OCI-LY3 (cell line): ENCODE measurements at regions not wholly inside any gene's neighbourhood (a gene's known extent, or its start where the extent isn't known, plus 50 kb on each side); places are given as distances from the start of the nearest gene placed in this dataset.

Experiments used
- H2AFZ ChIP-seq: fragments of 200-600, 300-600 bp; shearing (Covaris generic); 2 replicates; pipeline ENCODE4 v1.6.0; 2014; ENCODE audit warnings: antibody characterized with exemption, low read depth, low read length
- H3K27ac ChIP-seq: fragments of 200-600, 300-600 bp; sonication (generic); 2 replicates; pipeline ENCODE4 v1.5.1; 2014; ENCODE audit warnings: mild to moderate bottlenecking, low read length, moderate library complexity, mixed read lengths
- H3K27me3 ChIP-seq: fragments of 200-600, 300-600 bp; sonication (generic); 2 replicates; pipeline ENCODE4 v1.6.1; 2014; ENCODE audit warnings: low read depth, low read length, mixed read lengths
- H3K36me3 ChIP-seq: fragments of 200-600, 300-600 bp; sonication (generic); replicated peaks from 2 replicates; pipeline ENCODE3; 2014; ENCODE audit warnings: low read depth, low read length, mixed read lengths
- H3K4me1 ChIP-seq: fragments of 300-600, 200-600 bp; sonication (generic); 2 replicates; pipeline ENCODE4 v1.6.1; 2014; ENCODE audit warnings: low read length, mixed read lengths
- H3K4me2 ChIP-seq: fragments of 200-600, 300-600 bp; sonication (generic); 2 replicates; pipeline ENCODE4 v1.6.1; 2014; ENCODE audit warnings: low read length, mixed read lengths
- H3K4me3 ChIP-seq: fragments of 300-600, 200-600 bp; sonication (generic); 2 replicates; pipeline ENCODE4 v1.5.1; 2014; ENCODE audit warnings: antibody characterized with exemption, mild to moderate bottlenecking, low read length, moderate library complexity
- H3K79me2 ChIP-seq: fragments of 300-600, 200-600 bp; shearing (Covaris generic); 2 replicates; pipeline ENCODE4 v1.6.1; 2014; ENCODE audit warnings: mild to moderate bottlenecking, low read length, mixed read lengths
- H3K9ac ChIP-seq: fragments of 300-600, 200-600 bp; shearing (Covaris generic); 2 replicates; pipeline ENCODE4 v1.6.0; 2014; ENCODE audit warnings: mild to moderate bottlenecking, low read length, moderate library complexity
- H3K9me3 ChIP-seq: fragments of 200-600, 300-600 bp; shearing (Covaris generic); 2 replicates; pipeline ENCODE4 v1.6.1; 2014; ENCODE audit warnings: low read length, mixed read lengths; ENCODE audit not compliant: insufficient read depth
- H4K20me1 ChIP-seq: fragments of 200-600, 300-600 bp; sonication (generic); 2 replicates; pipeline ENCODE4 v1.6.1; 2016; ENCODE audit warnings: low read length, mixed read lengths; ENCODE audit not compliant: insufficient read depth
- EZH2phosphoT487 ChIP-seq: fragments of 200-600 bp; shearing (Covaris generic); IDR thresholded peaks from 2 replicates; pipeline ENCODE4 v1.6.1; 2018; ENCODE audit warnings: antibody characterized with exemption, mixed run types, low read depth
- TF ChIP-seq, protein P1 (sequence below): fragments of 200-600, 300-600 bp; sonication (generic); IDR thresholded peaks from 2 replicates; pipeline ENCODE4 v1.5.1; 2014; ENCODE audit warnings: antibody characterized with exemption, low read length, low read depth

GRCh38 chr6:9943986-9944385, 470.9 kb downstream of the TFAP2A start:
- H3K9me3 ChIP-seq, result no peaks in the 10 kb centered on the region
- no peaks in the 10 kb centered on the region for H3K36me3 ChIP-seq
- no peak overlapping the region for H3K4me3 ChIP-seq
- no peak overlapping the region for H2AFZ ChIP-seq
- no peaks in the 10 kb centered on the region for H3K4me1 ChIP-seq
- no peaks in the 10 kb centered on the region for H3K27me3 ChIP-seq
- no peak for TF ChIP-seq EZH2phosphoT487
- TF ChIP-seq, protein P1, sequence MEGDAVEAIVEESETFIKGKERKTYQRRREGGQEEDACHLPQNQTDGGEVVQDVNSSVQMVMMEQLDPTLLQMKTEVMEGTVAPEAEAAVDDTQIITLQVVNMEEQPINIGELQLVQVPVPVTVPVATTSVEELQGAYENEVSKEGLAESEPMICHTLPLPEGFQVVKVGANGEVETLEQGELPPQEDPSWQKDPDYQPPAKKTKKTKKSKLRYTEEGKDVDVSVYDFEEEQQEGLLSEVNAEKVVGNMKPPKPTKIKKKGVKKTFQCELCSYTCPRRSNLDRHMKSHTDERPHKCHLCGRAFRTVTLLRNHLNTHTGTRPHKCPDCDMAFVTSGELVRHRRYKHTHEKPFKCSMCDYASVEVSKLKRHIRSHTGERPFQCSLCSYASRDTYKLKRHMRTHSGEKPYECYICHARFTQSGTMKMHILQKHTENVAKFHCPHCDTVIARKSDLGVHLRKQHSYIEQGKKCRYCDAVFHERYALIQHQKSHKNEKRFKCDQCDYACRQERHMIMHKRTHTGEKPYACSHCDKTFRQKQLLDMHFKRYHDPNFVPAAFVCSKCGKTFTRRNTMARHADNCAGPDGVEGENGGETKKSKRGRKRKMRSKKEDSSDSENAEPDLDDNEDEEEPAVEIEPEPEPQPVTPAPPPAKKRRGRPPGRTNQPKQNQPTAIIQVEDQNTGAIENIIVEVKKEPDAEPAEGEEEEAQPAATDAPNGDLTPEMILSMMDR, result no peak
- H3K4me2 ChIP-seq, result no peak overlapping the region
- no peaks in the 10 kb centered on the region for H3K79me2 ChIP-seq
- H4K20me1 ChIP-seq, result no peaks in the 10 kb centered on the region
- no peak overlapping the region for H3K9ac ChIP-seq
- no peak overlapping the region for H3K27ac ChIP-seq

GRCh38 chr6:9943026-9943425, 471.8 kb downstream of the TFAP2A start:
- no peak overlapping the region for H3K4me2 ChIP-seq
- no peak overlapping the region for H3K4me3 ChIP-seq
- TF ChIP-seq, protein P1, result no peak
- TF ChIP-seq EZH2phosphoT487, result no peak
- H3K27ac ChIP-seq, result no peak overlapping the region
- H3K9ac ChIP-seq, result no peak overlapping the region
- no peak overlapping the region for H2AFZ ChIP-seq
- no peaks in the 10 kb centered on the region for H3K79me2 ChIP-seq
- H3K9me3 ChIP-seq, result no peaks in the 10 kb centered on the region
- no peaks in the 10 kb centered on the region for H3K27me3 ChIP-seq
- no peaks in the 10 kb centered on the region for H3K4me1 ChIP-seq
- H3K36me3 ChIP-seq, result no peaks in the 10 kb centered on the region
- H4K20me1 ChIP-seq, result no peaks in the 10 kb centered on the region

DNA sequence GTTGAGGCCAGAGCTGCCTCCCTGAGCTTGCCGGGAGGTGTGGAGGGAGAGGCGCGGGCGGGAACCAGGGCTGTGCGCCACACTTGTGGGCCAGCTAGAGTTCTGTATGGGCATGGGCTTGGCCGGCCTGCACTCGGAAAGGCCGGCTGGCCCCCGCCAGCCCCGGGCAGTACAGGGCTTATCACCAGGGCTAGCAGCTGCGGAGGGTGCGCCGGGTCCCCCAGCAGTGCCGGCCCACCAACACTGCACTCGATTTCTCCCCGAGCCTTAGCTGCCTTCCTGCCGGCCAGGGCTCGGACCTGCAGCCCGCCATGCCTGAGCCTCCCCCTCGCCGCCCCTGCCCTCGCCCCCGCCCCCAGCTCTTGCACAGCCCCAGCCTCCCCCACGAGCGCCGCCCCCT, 472.7 kb downstream of the TFAP2A start:
- H3K4me2 ChIP-seq, result no peak overlapping the region
- H3K9me3 ChIP-seq, result no peaks in the 10 kb centered on the region
- H3K9ac ChIP-seq, result no peak overlapping the region
- H3K79me2 ChIP-seq, result no peaks in the 10 kb centered on the region
- no peaks in the 10 kb centered on the region for H4K20me1 ChIP-seq
- no peaks in the 10 kb centered on the region for H3K4me1 ChIP-seq
- H2AFZ ChIP-seq, result no peak overlapping the region
- no peaks in the 10 kb centered on the region for H3K27me3 ChIP-seq
- no peak for TF ChIP-seq EZH2phosphoT487
- TF ChIP-seq, protein P1, result no peak
- H3K4me3 ChIP-seq, result no peak overlapping the region
- no peak overlapping the region for H3K27ac ChIP-seq
- H3K36me3 ChIP-seq, result no peaks in the 10 kb centered on the region

- H3K79me2 ChIP-seq, result no peaks in the 10 kb centered on the region
- no peaks in the 10 kb centered on the region for H3K27me3 ChIP-seq
- H2AFZ ChIP-seq, result no peak overlapping the region
- H3K4me3 ChIP-seq, result no peak overlapping the region
- H3K9ac ChIP-seq, result no peak overlapping the region
- no peaks in the 10 kb centered on the region for H3K9me3 ChIP-seq
- no peak overlapping the region for H3K27ac ChIP-seq
- H3K4me1 ChIP-seq, result no peaks in the 10 kb centered on the region
- no peak for TF ChIP-seq EZH2phosphoT487
- TF ChIP-seq, protein P1, result no peak
- H3K4me2 ChIP-seq, result no peak overlapping the region
- no peaks in the 10 kb centered on the region for H3K36me3 ChIP-seq
- H4K20me1 ChIP-seq, result no peaks in the 10 kb centered on the region
These were observed 476.1 kb downstream of the TFAP2A start for GRCh38 chr6:9938801-9939200.
